RKO (cell line): ENCODE measurements at regions not wholly inside any gene's neighbourhood (a gene's known extent, or its start where the extent isn't known, plus 50 kb on each side); places are given as distances from the start of the nearest gene placed in this dataset.

Experiments used
- DNase-seq: peaks from one replicate; pipeline ENCODE4 v3.0.0-alpha.2; 2016; ENCODE audit warnings: low spot score

DNA sequence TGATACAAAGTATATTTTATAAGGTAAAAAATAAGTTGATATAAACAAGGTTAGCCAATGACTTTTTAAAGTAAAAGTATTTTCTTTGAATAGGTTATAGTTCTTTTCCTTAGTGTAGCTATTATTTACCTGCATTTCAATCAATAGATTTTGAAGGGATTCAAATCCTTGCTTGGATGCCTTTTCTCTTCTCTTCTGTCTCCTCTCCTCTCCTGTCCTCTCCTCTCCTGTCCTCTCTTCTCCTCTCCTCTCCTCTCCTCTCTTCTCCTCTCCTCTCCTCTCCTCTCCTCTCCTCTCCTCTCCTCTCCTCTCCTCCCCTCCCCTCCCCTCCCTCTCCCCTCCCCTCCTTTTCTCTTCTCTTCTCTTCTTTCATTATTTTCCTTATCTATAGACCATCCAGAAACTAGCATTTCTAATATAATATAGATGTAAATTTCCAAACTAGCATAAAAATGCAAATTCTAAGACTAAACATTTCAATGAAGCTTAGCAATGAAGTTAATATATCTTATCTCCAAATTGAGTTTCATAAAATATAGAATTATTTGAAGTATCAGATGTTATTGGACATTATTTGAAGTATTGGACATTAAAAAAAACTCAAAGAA is 60.5 kb upstream of the PRKCQ start:
- no peak for DNase-seq

GRCh38 chr10:6637053-6637452 is 57.0 kb upstream of the PRKCQ start:
- DNase-seq = no peak

GRCh38 chr10:6635784-6636183 is 55.7 kb upstream of the PRKCQ start:
- DNase-seq = no peak
